ENCODE measurements at regions not wholly inside any gene's neighbourhood (a gene's known extent, or its start where the extent isn't known, plus 50 kb on each side); places are given as distances from the start of the nearest gene placed in this dataset.

DNA sequence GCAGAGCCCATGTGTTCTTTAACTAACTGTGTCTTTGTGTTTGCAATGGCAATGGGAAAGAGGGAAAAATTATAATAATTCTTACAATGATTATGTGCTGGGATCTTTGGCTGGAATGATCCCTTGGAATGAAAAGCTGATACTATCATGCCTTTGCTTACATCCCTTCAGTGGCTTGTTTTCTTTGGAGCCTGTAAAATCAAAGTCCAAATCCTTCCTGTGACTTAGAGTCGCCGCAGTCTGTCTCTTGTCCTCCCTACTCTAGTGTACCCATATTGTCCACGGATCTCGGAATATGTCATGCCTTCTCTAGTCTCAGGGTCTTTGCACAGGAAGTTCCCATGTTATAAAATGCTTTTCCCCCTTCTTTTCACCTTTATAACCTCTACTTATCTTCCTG lies 111.7 kb upstream of the MAF start:
- TF ChIP-seq, protein P1, sequence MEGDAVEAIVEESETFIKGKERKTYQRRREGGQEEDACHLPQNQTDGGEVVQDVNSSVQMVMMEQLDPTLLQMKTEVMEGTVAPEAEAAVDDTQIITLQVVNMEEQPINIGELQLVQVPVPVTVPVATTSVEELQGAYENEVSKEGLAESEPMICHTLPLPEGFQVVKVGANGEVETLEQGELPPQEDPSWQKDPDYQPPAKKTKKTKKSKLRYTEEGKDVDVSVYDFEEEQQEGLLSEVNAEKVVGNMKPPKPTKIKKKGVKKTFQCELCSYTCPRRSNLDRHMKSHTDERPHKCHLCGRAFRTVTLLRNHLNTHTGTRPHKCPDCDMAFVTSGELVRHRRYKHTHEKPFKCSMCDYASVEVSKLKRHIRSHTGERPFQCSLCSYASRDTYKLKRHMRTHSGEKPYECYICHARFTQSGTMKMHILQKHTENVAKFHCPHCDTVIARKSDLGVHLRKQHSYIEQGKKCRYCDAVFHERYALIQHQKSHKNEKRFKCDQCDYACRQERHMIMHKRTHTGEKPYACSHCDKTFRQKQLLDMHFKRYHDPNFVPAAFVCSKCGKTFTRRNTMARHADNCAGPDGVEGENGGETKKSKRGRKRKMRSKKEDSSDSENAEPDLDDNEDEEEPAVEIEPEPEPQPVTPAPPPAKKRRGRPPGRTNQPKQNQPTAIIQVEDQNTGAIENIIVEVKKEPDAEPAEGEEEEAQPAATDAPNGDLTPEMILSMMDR (conservative IDR thresholded peaks at IDR 0.05): no peak
- no peak for TF ChIP-seq ZFX (IDR thresholded peaks at IDR 0.05)

Measured in C4-2B (cell line).